GM06990 (cell line): ENCODE measurements at regions not wholly inside any gene's neighbourhood (a gene's known extent, or its start where the extent isn't known, plus 50 kb on each side); places are given as distances from the start of the nearest gene placed in this dataset.

Source experiments
- DNase-seq: peaks from one replicate; pipeline ENCODE4 v3.0.0-alpha.2; 2011; ENCODE audit not compliant: insufficient read length; ENCODE audit errors: extremely low read depth
- H3K27me3 ChIP-seq: replicated peaks from 2 replicates; pipeline ENCODE4 v1.6.0; 2011; ENCODE audit warnings: low read length; ENCODE audit not compliant: control insufficient read depth, insufficient read depth
- H3K36me3 ChIP-seq: 2 replicates; pipeline ENCODE4 v1.5.1; 2011; ENCODE audit warnings: low read length; ENCODE audit not compliant: control insufficient read depth, insufficient read depth
- H3K4me3 ChIP-seq: replicated peaks from 2 replicates; pipeline ENCODE4 v1.5.1; 2011; ENCODE audit warnings: low read depth, mild to moderate bottlenecking, control low read depth, low read length
- TF ChIP-seq, protein P1 (sequence below): IDR thresholded peaks from 2 replicates; pipeline ENCODE4 v1.5.1; 2011; ENCODE audit warnings: low read length, control low read depth, mild to moderate bottlenecking, inconsistent platforms; ENCODE audit not compliant: insufficient read depth, poor library complexity, severe bottlenecking

DNA sequence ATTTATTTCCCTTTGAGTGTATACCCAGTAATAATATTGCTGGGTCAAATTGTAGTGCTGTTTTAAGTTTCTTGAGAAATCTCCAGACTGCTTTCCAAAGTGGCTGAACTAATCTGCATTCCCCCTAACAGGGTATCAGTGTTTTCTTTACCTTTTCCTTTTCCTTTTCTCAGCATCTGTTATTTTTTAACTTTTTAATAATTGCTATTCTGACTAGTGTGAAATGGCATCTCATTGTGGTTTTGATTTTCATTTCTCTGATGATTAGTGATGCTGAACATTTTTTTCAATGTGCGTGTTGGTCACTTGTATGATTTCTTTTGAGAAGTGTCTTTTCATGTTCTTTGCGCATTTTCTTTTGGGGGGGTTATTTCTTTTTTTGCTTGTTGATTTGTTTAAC, 374.9 kb upstream of the BRINP3 start:
- Histone ChIP-seq H3K4me3 (no peak overlapping the region), H3K27me3 (no peaks in the 10 kb centered on the region), H3K36me3 (no peaks in the 10 kb centered on the region)
- TF ChIP-seq, protein P1, sequence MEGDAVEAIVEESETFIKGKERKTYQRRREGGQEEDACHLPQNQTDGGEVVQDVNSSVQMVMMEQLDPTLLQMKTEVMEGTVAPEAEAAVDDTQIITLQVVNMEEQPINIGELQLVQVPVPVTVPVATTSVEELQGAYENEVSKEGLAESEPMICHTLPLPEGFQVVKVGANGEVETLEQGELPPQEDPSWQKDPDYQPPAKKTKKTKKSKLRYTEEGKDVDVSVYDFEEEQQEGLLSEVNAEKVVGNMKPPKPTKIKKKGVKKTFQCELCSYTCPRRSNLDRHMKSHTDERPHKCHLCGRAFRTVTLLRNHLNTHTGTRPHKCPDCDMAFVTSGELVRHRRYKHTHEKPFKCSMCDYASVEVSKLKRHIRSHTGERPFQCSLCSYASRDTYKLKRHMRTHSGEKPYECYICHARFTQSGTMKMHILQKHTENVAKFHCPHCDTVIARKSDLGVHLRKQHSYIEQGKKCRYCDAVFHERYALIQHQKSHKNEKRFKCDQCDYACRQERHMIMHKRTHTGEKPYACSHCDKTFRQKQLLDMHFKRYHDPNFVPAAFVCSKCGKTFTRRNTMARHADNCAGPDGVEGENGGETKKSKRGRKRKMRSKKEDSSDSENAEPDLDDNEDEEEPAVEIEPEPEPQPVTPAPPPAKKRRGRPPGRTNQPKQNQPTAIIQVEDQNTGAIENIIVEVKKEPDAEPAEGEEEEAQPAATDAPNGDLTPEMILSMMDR: no peak
- DNase-seq: no peak

DNA sequence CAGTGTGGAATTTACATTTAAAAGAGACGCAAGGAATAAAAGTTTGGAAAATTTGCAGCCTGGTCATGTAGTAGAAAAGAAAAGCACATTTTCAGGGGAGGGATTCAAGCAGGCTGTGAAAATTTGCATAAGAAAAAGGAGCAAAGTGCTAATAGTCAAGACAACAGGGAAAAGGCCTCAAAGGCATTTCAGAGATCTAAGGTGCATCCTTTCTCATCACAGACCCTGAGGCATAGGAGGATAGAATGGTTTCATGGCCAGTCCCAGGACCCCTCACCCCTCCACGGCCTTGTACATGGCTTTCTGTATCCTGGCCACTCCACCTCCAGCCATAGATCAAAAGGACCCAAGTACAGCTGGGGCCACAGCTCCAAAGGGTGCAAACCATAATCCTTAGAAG, 380.5 kb upstream of the BRINP3 start:
- TF ChIP-seq, protein P1: no peak
- Histone ChIP-seq H3K27me3 (no peaks in the 10 kb centered on the region), H3K36me3 (no peaks in the 10 kb centered on the region), H3K4me3 (no peak overlapping the region)
- no peak for DNase-seq

DNA sequence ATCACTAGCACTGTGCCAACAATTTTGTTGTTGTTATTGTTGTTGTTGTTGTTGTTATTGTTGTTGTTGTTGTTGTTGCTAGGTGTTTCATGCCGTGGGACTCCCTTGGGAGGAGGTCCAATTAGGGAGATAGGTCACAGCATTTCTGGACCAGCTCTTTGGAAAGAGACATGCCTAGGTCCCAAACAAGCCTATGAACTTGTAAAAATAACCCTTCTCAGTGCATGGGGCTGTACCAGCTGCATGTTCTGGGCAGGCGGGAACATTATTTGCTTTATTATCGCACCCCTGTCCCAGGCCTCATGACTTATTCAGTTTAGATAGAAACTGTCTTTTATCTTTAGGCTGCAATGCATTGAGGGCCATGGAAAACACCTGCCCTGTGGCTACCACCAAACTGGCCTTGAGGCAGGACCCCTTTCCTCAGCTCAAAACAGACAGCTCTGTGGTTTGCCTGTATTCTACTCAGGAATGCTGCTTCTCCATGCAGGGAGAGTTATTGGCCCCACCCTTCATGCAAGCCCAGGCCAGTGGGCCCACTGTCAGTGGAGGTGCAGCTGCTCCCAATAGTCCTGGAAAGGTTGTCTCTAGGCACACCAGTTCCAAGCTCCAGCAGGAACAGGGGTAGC, 386.5 kb upstream of the BRINP3 start:
- Histone ChIP-seq H3K27me3 (no peaks in the 10 kb centered on the region), H3K36me3 (no peaks in the 10 kb centered on the region), H3K4me3 (no peak overlapping the region)
- TF ChIP-seq, protein P1: no peak
- DNase-seq: no peak

DNA sequence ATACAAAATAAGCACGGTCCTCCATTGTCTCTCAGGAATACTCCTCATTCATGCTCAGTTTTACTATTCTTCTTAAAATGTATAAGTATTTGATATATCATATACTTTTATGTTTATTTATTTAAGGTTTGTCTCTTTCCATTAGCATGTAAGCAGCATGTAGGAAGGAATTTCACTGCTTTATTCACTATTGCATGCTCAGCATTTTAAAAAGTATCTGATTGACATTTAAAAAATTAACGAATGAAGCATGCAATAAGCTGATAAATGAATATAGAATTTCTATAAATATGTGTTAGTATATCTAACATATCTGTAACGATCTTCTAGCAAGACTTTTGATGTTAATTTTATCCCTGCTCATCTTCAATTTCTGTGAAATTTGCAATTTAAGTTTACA, 402.7 kb upstream of the BRINP3 start:
- TF ChIP-seq, protein P1: no peak
- no peaks in the 10 kb centered on the region for H3K27me3 ChIP-seq
- no peaks in the 10 kb centered on the region for H3K36me3 ChIP-seq
- H3K4me3 ChIP-seq: no peak overlapping the region
- no peak for DNase-seq

DNA sequence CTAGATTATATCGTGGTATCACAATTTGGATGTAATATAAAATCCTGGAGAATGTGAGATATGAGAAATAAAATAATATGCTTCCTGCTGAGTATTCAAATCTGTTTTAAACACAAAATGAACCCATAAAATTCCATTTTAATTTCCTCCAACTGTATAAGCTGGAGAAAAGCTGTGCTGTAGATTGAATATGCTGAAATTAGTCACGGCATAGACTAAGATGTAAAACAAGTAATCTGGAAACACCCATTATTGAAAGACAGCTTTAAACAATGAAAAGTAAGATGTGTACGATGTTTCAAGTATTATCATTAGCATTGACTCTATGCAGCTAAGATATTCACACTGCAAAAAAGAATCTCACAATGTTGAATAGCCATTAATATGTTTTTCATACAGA, 403.4 kb upstream of the BRINP3 start:
- TF ChIP-seq, protein P1: no peak
- no peak overlapping the region for H3K4me3 ChIP-seq
- no peaks in the 10 kb centered on the region for H3K36me3 ChIP-seq
- H3K27me3 ChIP-seq: no peaks in the 10 kb centered on the region
- DNase-seq: no peak

DNA sequence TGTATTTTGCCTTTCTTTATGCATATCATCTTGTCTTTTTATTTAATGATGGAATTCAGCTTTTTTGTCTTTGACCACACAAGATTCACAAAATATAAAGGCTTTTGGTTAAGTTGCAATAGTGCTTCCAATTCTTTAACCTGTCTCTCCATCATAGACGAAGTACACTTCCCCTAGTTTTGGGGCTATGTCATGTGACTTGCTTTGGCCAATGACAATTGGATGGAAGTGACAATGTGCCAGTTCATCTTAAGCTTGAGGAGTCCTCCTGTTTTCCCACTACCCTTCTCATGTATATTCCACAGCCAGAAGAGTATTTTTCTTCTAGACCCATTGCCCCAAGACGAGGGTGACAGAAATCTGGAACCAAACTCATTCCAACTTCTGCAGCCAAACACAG, 419.6 kb upstream of the BRINP3 start:
- Histone ChIP-seq H3K36me3 (no peaks in the 10 kb centered on the region), H3K4me3 (no peak overlapping the region), H3K27me3 (no peaks in the 10 kb centered on the region)
- no peak for DNase-seq
- TF ChIP-seq, protein P1: no peak
